ENCODE measurements at regions not wholly inside any gene's neighbourhood (a gene's known extent, or its start where the extent isn't known, plus 50 kb on each side); places are given as distances from the start of the nearest gene placed in this dataset.
"Not testable (repeated sequence)": the region's sequence is repeated elsewhere in the genome, so short reads cannot be mapped to it uniquely, and the experiment has no call there.

DNA sequence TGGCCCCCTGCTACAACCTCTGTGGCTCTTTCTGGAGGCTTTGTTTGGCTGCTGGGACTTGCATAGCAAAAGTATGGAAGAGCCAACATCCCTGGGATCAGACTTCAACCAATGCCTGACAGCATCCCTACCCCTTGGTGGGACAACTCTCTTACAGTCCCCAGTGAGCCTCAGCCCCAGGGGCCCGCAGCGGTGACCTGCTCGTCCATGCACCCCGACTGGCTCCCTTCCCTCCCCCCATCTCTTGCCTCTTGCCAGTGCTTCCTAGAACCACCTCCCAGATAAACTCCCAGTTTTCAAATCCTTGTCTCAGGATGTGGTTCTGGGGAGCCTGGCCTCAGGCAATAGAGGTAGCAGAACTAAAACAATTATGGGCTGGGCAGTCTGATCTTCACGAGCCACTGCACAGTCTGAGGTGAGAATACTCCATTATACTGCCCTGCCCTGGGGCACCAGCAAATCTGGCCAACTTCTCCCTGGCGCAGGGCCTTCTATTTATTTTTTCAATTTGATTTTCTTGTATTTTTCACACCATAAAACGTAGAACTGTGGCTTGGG is 86.6 kb upstream of the BRD7 start:
- Histone ChIP-seq H3K9ac (no peak overlapping the region), H3K27ac (no peak overlapping the region), H3K36me3 (no peaks in the 10 kb centered on the region), H3K9me3 (no peaks in the 10 kb centered on the region), H3K27me3 (no peaks in the 10 kb centered on the region), H4K20me1 (no peaks in the 10 kb centered on the region), H3K4me1 (no peaks in the 10 kb centered on the region), H3K4me3 (no peak overlapping the region), H3K4me2 (no peak overlapping the region)
- no peak for TF ChIP-seq Cebpa-rat (IDR thresholded peaks at IDR 0.05)

DNA sequence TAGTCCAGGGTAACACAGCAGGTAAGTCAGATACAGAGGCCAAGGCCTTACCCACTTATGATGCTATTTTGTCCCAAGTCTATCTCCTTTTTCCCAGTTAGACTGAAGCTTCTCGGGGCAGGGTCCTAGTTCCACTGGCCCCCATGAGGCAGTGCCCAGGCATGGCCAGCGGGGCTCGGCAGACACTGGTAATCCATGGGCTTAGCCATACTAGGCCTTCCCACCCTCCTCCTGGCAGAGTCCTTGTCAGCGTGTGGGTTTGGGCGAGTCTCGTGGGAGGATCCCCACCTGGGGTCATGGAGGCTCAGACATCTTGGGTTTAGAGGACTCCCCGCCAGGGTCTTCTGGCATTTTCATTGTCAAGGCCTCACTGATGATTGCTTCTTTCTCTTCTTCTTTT is 84.7 kb upstream of the BRD7 start:
- Histone ChIP-seq H3K4me3 (no peak overlapping the region), H3K9me3 (no peaks in the 10 kb centered on the region), H4K20me1 (no peaks in the 10 kb centered on the region), H3K36me3 (no peaks in the 10 kb centered on the region), H3K27me3 (no peaks in the 10 kb centered on the region), H3K4me2 (no peak overlapping the region), H3K4me1 (no peaks in the 10 kb centered on the region), H3K27ac (no peak overlapping the region), H3K9ac (no peak overlapping the region)
- TF ChIP-seq Cebpa-rat (IDR thresholded peaks at IDR 0.05) = no peak

DNA sequence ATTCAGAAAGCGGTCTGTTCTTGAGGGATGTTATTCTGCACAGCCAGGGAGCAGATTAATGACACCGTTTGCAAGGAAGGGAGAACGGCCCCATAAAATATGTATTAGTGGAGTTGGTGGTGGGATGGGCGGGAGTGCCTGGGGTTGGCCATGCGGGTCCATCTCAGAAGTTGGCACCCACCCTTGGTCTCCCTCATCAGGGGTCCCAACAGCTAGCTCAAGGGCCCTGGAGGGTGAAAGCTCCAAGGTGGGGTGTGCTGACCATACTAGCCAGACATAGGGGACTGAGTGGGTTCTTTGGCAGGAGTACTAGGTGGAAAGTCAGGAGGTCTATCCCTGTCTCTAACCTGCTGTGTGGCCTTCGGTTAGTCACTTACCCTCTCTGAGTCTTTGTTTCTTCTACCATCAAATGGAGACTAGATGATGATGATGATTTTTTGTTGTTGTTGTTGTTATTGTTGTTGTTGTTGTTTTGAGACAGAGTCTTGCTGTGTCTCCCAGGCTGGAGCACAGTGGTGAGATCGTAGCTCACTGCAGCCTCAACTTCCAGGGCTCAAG is 83.2 kb upstream of the BRD7 start:
- H4K20me1 ChIP-seq = no peaks in the 10 kb centered on the region
- no peak overlapping the region for H3K4me2 ChIP-seq
- H3K36me3 ChIP-seq = no peaks in the 10 kb centered on the region
- H3K4me1 ChIP-seq = no peaks in the 10 kb centered on the region
- H3K9ac ChIP-seq = no peak overlapping the region
- TF ChIP-seq Cebpa-rat (IDR thresholded peaks at IDR 0.05) = no peak
- H3K4me3 ChIP-seq = no peak overlapping the region
- H3K27ac ChIP-seq = no peak overlapping the region
- H3K9me3 ChIP-seq = no peaks in the 10 kb centered on the region
- no peaks in the 10 kb centered on the region for H3K27me3 ChIP-seq

DNA sequence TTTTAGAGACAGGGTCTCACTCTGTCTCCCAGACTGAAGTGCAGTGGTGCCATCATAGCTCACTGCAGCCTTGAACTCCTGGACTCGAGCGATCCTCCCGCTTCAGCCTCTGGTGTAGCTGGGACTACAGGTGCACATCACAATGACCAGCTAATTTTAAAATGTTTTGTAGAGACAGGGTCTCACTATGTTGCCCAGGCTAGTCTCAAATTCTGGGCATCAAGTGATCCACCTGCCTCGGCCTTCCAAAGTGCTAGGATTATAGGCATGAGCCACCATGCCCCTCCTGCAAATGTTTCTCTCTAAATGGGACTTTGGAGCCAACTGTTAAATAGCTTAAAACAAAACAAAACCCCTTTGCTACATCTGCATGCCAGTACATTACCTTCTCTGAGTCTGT is 82.2 kb upstream of the BRD7 start:
- H3K27me3 ChIP-seq = no peaks in the 10 kb centered on the region
- no peaks in the 10 kb centered on the region for H3K4me1 ChIP-seq

DNA sequence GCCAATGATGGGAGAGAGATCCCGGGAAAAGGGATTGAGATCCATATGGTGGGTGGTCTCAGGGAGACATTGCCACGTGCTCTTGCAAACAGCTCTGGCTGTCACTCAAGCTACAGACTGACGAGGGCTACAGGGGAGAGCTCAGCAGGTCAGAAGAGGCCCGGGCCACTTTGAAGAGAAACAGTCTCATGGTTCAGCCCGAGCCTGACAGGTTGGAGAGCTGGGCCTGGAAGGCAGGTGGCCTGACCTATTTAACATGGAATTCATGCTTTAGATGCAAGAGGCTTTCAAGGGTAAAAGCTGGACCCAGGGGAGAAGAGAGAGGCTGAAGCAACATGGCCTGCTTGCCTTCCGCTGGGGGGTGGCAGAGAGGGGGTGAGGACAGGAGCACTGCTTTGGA is 81.0 kb upstream of the BRD7 start:
- Histone ChIP-seq H4K20me1 (no peaks in the 10 kb centered on the region), H3K4me1 (no peaks in the 10 kb centered on the region), H3K27me3 (no peaks in the 10 kb centered on the region), H3K9ac (no peak overlapping the region), H3K27ac (no peak overlapping the region), H3K4me3 (no peak overlapping the region), H3K36me3 (no peaks in the 10 kb centered on the region), H3K9me3 (no peaks in the 10 kb centered on the region), H3K4me2 (no peak overlapping the region)
- TF ChIP-seq Cebpa-rat (IDR thresholded peaks at IDR 0.05) = no peak

More for the DNA sequence above, 82.2 kb upstream of the BRD7 start:
- no peak for TF ChIP-seq Cebpa-rat (IDR thresholded peaks at IDR 0.05)
- no peaks in the 10 kb centered on the region for H4K20me1 ChIP-seq
- no peak overlapping the region for H3K27ac ChIP-seq
- H3K4me2 ChIP-seq = no peak overlapping the region
- H3K9me3 ChIP-seq = no peaks in the 10 kb centered on the region
- H3K4me3 ChIP-seq = no peak overlapping the region
- H3K9ac ChIP-seq = no peak overlapping the region
- no peaks in the 10 kb centered on the region for H3K36me3 ChIP-seq

DNA sequence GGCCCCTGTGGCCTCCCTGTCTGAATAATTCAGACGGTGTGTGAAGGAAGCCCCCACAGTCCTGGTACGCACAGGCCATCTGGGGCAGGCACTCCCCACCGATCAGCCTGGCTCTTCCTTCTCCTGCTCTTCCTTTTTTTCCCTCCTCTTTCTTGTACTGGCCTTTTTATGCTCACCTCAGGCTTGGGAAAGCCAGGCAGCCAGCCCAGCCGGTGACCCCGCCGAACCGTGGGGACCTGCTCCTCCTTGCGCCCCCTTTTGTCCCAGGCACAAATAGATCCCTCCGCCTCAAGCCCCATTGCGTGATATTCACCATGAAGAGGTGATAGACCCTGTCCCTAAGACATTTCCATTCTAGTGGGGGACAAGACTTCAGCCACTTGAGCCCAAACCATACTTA is 80.2 kb upstream of the BRD7 start:
- Histone ChIP-seq H3K4me3 (no peak overlapping the region), H3K9ac (no peak overlapping the region), H3K4me2 (no peak overlapping the region), H3K4me1 (no peaks in the 10 kb centered on the region), H4K20me1 (no peaks in the 10 kb centered on the region), H3K9me3 (no peaks in the 10 kb centered on the region), H3K27me3 (no peaks in the 10 kb centered on the region), H3K27ac (no peak overlapping the region), H3K36me3 (no peaks in the 10 kb centered on the region)
- no peak for TF ChIP-seq Cebpa-rat (IDR thresholded peaks at IDR 0.05)

DNA sequence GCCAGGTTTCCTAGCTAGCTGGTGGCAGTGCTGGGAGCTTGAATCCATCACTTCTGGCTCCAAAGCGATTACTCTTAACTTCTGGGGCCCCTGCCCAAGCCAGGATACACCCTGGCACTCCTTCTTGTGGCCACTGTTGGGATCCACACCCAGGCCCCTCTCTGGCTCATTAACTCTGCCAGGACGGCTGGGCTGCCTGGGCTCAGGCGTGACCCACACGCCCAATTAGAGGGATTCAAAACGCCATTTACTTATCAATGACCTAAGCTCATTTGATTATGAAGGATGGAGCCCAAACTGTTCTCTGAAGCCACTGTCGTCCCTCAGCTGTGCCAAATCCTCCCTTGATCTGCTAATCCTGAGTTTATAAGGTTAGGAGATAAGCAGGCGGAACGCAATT is 79.7 kb upstream of the BRD7 start:
- H3K36me3 ChIP-seq = no peaks in the 10 kb centered on the region
- no peaks in the 10 kb centered on the region for H3K27me3 ChIP-seq
- no peaks in the 10 kb centered on the region for H3K4me1 ChIP-seq
- no peak overlapping the region for H3K4me3 ChIP-seq
- no peak overlapping the region for H3K9ac ChIP-seq
- no peak for TF ChIP-seq Cebpa-rat (IDR thresholded peaks at IDR 0.05)
- no peak overlapping the region for H3K4me2 ChIP-seq
- no peak overlapping the region for H3K27ac ChIP-seq
- no peaks in the 10 kb centered on the region for H3K9me3 ChIP-seq
- no peaks in the 10 kb centered on the region for H4K20me1 ChIP-seq

DNA sequence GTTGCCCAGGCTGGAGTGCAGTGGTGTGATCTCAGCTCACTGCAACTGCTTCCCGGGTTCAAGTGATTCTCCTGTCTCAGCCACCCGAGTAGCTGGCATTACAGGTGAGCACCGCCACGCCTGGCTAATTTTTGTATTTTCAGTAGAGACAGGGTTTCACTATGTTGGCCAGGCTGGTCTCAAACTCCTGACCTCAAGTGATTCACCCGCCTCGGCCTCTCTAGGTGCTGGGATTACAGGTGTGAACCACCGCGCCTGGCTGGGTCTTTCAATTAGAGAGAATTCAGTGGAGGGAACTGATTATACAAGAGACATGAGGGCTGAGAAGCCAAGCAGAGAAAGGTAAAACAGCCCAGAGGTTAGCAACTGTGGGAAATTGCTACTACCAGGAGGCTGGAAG is 78.6 kb upstream of the BRD7 start:
- not testable (repeated sequence) for H4K20me1 ChIP-seq, H3K4me1 ChIP-seq, H3K4me3 ChIP-seq, H3K9ac ChIP-seq, H3K4me2 ChIP-seq, H3K27me3 ChIP-seq, H3K9me3 ChIP-seq, H3K36me3 ChIP-seq, H3K27ac ChIP-seq

DNA sequence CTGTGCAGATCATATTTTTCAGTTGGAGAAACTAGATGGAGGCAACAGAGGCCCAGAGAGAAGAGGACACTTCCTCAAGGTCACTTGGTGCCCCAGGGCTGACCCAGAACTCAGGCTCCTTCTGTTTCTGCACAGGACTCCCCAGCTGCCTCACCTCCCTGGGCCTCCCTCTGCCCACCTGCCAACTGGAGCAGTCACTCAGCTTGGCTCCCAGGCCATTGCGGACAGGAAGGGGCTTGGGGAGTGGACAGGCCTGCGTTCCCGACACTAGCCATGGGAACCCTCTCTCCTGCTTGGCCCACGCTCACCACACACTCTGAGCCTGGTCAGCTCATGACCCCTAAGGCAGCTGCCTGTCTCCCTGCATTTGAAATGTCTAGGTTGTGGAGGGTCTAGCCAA is 78.1 kb upstream of the BRD7 start:
- Histone ChIP-seq H3K27me3 (no peaks in the 10 kb centered on the region), H3K36me3 (no peaks in the 10 kb centered on the region), H3K9ac (no peak overlapping the region), H4K20me1 (no peaks in the 10 kb centered on the region), H3K4me1 (no peaks in the 10 kb centered on the region), H3K4me2 (no peak overlapping the region), H3K4me3 (no peak overlapping the region), H3K27ac (no peak overlapping the region), H3K9me3 (peaks cover 7% of the 10 kb centered on the region)
- TF ChIP-seq Cebpa-rat (IDR thresholded peaks at IDR 0.05) = no peak

DNA sequence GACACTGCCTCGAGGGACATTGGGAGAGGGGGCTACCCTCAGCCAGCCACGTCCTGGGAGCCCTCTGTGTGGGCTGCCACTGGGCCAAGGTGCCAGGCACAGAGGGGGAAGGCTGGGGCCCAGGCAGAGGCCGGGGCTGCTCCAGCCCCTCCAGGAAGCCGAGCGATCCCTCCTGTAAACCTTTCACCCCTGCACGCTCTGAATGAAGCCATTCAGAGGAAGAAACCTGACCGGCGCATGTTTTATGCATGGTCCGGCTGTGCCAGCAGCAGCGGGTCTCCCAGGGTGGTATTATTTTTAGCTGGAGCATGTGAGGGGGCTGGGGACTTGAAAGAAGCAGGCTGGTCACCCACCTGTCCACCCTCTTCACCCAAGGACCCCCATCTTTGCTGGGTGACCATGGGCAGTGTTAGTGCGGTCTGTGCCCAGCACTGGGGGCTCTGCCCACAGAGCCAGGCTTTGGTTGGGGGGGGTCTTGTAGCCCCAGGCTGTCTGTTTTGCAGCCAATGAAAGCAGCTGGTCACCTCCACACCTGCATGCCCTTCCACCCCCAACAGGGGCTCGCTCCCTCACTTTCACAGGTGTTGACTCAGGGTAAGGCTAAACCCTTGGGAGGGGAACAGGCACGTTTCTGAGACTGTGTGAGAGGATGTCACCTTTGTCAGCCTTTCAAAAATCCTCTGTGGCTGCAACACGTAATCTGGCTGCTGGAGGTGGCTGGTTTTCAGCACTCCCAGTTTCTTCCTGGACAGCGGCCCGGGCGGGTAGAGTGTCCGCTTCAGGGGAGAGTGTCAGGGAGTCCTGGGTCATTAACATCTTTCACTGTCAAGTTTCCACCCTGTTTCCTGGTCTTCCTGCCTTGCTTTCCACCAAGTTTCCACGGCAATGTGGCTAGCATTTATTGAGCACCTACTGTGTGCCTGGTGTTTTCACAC is 77.1 kb upstream of the BRD7 start:
- no peaks in the 10 kb centered on the region for H3K4me1 ChIP-seq
- H4K20me1 ChIP-seq = no peaks in the 10 kb centered on the region
- H3K4me3 ChIP-seq = no peak overlapping the region
- peaks cover 17% of the 10 kb centered on the region for H3K9me3 ChIP-seq
- H3K9ac ChIP-seq = no peak overlapping the region
- H3K36me3 ChIP-seq = no peaks in the 10 kb centered on the region
- H3K27me3 ChIP-seq = no peaks in the 10 kb centered on the region
- H3K4me2 ChIP-seq = no peak overlapping the region
- no peak for TF ChIP-seq Cebpa-rat (IDR thresholded peaks at IDR 0.05)
- no peak overlapping the region for H3K27ac ChIP-seq

Data from BLaER1 (cell line).